ENCODE measurements at regions not wholly inside any gene's neighbourhood (a gene's known extent, or its start where the extent isn't known, plus 50 kb on each side); places are given as distances from the start of the nearest gene placed in this dataset.

DNA sequence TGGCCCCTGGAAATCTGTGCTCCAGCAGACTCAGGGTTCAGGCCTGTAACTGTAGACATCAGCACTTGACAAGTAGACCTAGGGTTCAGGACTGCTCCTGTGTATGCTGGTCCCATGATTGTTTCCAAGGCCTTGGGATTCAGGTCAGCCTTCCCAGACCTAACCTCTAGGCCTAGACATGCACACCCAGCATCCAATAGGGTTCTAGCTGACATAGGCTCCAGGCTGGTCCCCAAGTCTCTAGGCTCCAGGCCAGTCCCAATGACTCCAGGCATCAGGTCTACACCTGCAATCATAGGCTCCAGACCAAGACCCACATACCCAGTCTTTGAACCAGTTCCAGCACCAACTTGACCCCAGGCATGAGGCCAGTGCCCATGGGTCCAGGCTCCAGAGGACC is 166.2 kb upstream of the GRIA4 start:
- no peak for DNase-seq (ENCODE audit: low read depth)
- Histone ChIP-seq H3K4me3 (ENCODE audit: low read depth, low read length) (no peak overlapping the region), H3K27me3 (ENCODE audit: control insufficient read depth, insufficient read depth, low read length) (no peaks in the 10 kb centered on the region), H3K36me3 (ENCODE audit: control insufficient read depth, insufficient read depth, low read length) (no peaks in the 10 kb centered on the region)
- POLR2A ChIA-PET = no interaction called here
- TF ChIP-seq, protein P1, sequence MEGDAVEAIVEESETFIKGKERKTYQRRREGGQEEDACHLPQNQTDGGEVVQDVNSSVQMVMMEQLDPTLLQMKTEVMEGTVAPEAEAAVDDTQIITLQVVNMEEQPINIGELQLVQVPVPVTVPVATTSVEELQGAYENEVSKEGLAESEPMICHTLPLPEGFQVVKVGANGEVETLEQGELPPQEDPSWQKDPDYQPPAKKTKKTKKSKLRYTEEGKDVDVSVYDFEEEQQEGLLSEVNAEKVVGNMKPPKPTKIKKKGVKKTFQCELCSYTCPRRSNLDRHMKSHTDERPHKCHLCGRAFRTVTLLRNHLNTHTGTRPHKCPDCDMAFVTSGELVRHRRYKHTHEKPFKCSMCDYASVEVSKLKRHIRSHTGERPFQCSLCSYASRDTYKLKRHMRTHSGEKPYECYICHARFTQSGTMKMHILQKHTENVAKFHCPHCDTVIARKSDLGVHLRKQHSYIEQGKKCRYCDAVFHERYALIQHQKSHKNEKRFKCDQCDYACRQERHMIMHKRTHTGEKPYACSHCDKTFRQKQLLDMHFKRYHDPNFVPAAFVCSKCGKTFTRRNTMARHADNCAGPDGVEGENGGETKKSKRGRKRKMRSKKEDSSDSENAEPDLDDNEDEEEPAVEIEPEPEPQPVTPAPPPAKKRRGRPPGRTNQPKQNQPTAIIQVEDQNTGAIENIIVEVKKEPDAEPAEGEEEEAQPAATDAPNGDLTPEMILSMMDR (IDR thresholded peaks at IDR 0.05; ENCODE audit: insufficient read depth, low read depth, low read length) = no peak
- CTCF ChIA-PET = no interaction called here

DNA sequence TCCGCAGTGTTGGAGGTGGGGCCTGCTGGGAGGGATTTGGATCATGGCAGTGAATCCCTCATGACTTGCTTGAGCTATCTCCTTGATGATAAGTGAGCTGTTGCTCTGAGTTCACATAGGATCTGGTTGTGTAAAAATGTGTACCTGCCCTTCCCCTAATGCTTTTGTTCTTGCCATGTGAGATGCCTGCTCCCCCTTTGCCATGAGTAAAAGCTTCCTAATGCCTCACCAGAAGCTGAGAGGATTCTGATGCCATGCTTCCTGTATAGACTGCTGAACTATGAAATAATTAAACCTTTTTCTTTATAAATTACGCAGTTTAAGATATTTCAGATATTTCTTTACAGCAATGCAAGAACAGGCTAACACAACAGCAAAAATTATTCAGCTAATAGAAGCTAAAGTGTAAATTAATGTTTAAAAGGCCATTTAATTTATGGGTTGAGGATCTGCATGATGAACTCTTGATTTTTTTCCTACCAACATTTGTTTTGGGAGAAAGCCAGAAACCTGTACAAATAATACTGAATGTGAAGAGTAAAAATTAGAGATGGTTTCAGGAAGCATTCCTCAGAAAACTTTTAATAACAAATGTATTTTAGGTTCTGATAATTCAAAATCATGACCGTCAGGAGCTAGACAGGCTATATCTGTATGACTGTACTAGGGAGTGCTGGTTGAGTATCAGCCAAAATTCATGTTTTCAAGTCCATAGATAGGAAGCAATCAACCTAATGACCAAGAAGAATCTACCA is 177.5 kb upstream of the GRIA4 start:
- ChIA-PET CTCF (interaction anchor here (0.7 to 2.5 kb wide), 2 partner anchors 10 to 16 kb away, joined by 3 to 6 read pairs; no protein-coding TSS in a partner anchor), POLR2A (no interaction called here)
- TF ChIP-seq, protein P1 (IDR thresholded peaks at IDR 0.05; ENCODE audit: insufficient read depth, low read depth, low read length) = no peak
- no peak for DNase-seq (ENCODE audit: low read depth)
- Histone ChIP-seq H3K27me3 (ENCODE audit: control insufficient read depth, insufficient read depth, low read length) (no peaks in the 10 kb centered on the region), H3K4me3 (ENCODE audit: low read depth, low read length) (no peak overlapping the region), H3K36me3 (ENCODE audit: control insufficient read depth, insufficient read depth, low read length) (no peaks in the 10 kb centered on the region)

DNA sequence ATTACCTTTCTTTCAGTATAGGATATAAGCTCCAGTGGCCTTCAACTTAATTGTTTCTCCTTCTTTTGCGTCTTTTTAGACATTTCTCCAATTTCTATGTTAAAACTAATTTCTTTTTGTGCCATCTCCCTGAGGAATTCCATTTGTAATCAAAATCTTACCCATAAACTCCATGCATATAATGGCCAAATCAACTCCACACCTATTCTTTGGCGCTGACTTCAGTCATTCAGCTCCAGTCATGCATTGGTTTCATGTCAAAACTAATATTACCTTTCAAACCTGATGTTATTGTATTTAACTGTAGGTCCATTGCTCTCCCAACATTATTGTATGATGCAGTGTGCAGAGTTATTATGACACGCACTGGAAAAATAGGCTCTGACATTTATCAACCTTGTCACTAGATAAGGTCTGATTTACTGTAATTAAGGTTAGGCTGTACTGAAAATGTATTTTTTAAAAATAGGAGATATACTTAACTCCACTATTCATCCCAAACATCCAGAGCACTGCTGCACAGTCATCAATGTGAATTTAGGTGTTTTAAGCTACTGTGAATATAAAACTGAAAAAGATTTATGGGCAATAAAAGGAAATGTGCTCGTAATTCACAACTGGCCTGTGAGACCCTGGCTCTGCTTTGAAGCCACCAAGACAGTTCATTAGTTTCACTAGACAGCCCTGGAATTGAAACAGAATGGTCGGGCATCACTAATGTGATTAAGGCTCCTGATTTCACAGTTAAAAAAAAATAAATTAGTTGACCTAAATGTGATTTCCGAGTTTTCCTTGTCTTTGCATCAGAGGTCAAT is 180.6 kb upstream of the GRIA4 start:
- H3K27me3 ChIP-seq (ENCODE audit: control insufficient read depth, insufficient read depth, low read length) = no peaks in the 10 kb centered on the region
- TF ChIP-seq, protein P1 (IDR thresholded peaks at IDR 0.05; ENCODE audit: insufficient read depth, low read depth, low read length) = no peak
- POLR2A ChIA-PET = no interaction called here
- H3K4me3 ChIP-seq (ENCODE audit: low read depth, low read length) = no peak overlapping the region
- CTCF ChIA-PET = no interaction called here
- no peak for DNase-seq (ENCODE audit: low read depth)
- no peaks in the 10 kb centered on the region for H3K36me3 ChIP-seq (ENCODE audit: control insufficient read depth, insufficient read depth, low read length)

DNA sequence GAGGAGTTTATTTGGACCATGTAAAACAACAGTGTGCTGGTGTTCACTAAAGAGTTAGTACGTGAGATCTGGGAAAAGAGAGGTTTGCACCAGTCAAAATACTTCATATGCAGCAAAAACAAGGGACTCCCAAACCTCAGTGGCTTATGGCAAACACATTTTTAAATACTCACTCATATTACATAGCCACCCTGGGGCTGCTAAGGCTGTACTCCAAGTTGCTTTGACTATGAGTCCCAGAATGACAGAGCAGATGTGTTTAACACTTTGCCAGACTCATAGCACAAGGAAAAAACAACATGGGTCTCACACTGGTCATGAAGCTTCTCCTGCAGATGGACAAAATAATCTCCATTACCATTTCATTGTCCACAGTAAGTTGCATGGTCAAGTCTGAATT is 202.8 kb upstream of the GRIA4 start:
- no peak for DNase-seq (ENCODE audit: low read depth)
- ChIA-PET CTCF (no interaction called here), POLR2A (no interaction called here)
- TF ChIP-seq, protein P1 (IDR thresholded peaks at IDR 0.05; ENCODE audit: insufficient read depth, low read depth, low read length) = no peak
- Histone ChIP-seq H3K36me3 (ENCODE audit: control insufficient read depth, insufficient read depth, low read length) (no peaks in the 10 kb centered on the region), H3K4me3 (ENCODE audit: low read depth, low read length) (no peak overlapping the region), H3K27me3 (ENCODE audit: control insufficient read depth, insufficient read depth, low read length) (no peaks in the 10 kb centered on the region)

- TF ChIP-seq, protein P1 (IDR thresholded peaks at IDR 0.05; ENCODE audit: insufficient read depth, low read depth, low read length) = no peak
- H3K36me3 ChIP-seq (ENCODE audit: control insufficient read depth, insufficient read depth, low read length) = no peaks in the 10 kb centered on the region
- ChIA-PET POLR2A (no interaction called here), CTCF (interaction anchor here (0.7 kb wide), 1 partner anchor 583 kb away, joined by 3 read pairs; no protein-coding TSS in a partner anchor)
- no peak for DNase-seq (ENCODE audit: low read depth)
- H3K4me3 ChIP-seq (ENCODE audit: low read depth, low read length) = no peak overlapping the region
- no peaks in the 10 kb centered on the region for H3K27me3 ChIP-seq (ENCODE audit: control insufficient read depth, insufficient read depth, low read length)
These were observed 208.5 kb upstream of the GRIA4 start for GRCh38 chr11:105401269-105401809.

All from BJ (cell line).